Hepatocyte (in vitro differentiated cells): ENCODE measurements at regions not wholly inside any gene's neighbourhood (a gene's known extent, or its start where the extent isn't known, plus 50 kb on each side); places are given as distances from the start of the nearest gene placed in this dataset.

ENCODE experiments used
- DNase-seq: peaks from one replicate; pipeline ENCODE4 v3.0.0-alpha.2; 2016; ENCODE audit warnings: low spot score
- H2AFZ ChIP-seq: fragments of 200-600 bp; sonication (generic); 2 replicates; pipeline ENCODE4 v1.6.0; 2016; ENCODE audit warnings: antibody characterized with exemption, mild to moderate bottlenecking
- H3K27ac ChIP-seq: fragments of 200-600 bp; sonication (generic); 2 replicates; pipeline ENCODE4 v1.5.1; 2016; ENCODE audit warnings: mild to moderate bottlenecking
- H3K27me3 ChIP-seq: fragments of 200-600 bp; sonication (generic); 2 replicates; pipeline ENCODE4 v1.6.1; 2016
- H3K36me3 ChIP-seq: fragments of 200-600 bp; sonication (generic); replicated peaks from 2 replicates; pipeline ENCODE4 v1.5.1; 2016; ENCODE audit warnings: low read depth; ENCODE audit not compliant: insufficient read depth
- H3K4me1 ChIP-seq: fragments of 200-600 bp; sonication (generic); 2 replicates; pipeline ENCODE4 v1.5.1; 2016; ENCODE audit warnings: mild to moderate bottlenecking, moderate library complexity; ENCODE audit not compliant: insufficient read depth
- H3K4me2 ChIP-seq: fragments of 200-600 bp; sonication (generic); 2 replicates; pipeline ENCODE4 v1.6.0; 2016
- H3K4me3 ChIP-seq: fragments of 200-600 bp; sonication (generic); 2 replicates; pipeline ENCODE4 v1.5.1; 2016; ENCODE audit warnings: mild to moderate bottlenecking
- H3K79me2 ChIP-seq: fragments of 200-600 bp; sonication (generic); 2 replicates; pipeline ENCODE4 v1.6.0; 2017; ENCODE audit warnings: mild to moderate bottlenecking
- H3K9me2 ChIP-seq: fragments of 200-600 bp; sonication (generic); replicated peaks from 2 replicates; pipeline ENCODE4 v1.6.0; 2017; ENCODE audit warnings: mild to moderate bottlenecking; ENCODE audit not compliant: insufficient read depth
- H3K9me3 ChIP-seq: fragments of 200-600 bp; sonication (generic); 2 replicates; pipeline ENCODE4 v1.5.1; 2016; ENCODE audit warnings: low read depth, mild to moderate bottlenecking
- H4K20me1 ChIP-seq: fragments of 200-600 bp; sonication (generic); 2 replicates; pipeline ENCODE4 v1.6.0; 2016; ENCODE audit warnings: mild to moderate bottlenecking; ENCODE audit not compliant: insufficient read depth, poor library complexity, severe bottlenecking
- EZH2 ChIP-seq: fragments of 200-600 bp; sonication (generic); IDR thresholded peaks from 2 replicates; pipeline ENCODE4 v1.6.1; 2016; ENCODE audit warnings: antibody characterized with exemption, mild to moderate bottlenecking, borderline replicate concordance
- EZH2phosphoT487 ChIP-seq: fragments of 200-600 bp; sonication (generic); IDR thresholded peaks from one replicate; pipeline ENCODE4 v1.6.1; 2018; ENCODE audit warnings: antibody characterized with exemption, mild to moderate bottlenecking, low read depth, moderate library complexity; ENCODE audit not compliant: unreplicated experiment, severe bottlenecking
- WGBS: methylation state at CpG from one replicate; pipeline ENCODE4 v1.1.6; 2016; ENCODE audit warnings: low lambda C conversion rate; ENCODE audit errors: missing lambda C conversion rate; 5-methylcytosine and 5-hydroxymethylcytosine counted together
- TF ChIP-seq, protein P1 (sequence below): fragments of 200-600 bp; sonication (generic); IDR thresholded peaks from 2 replicates; pipeline ENCODE4 v1.5.1; 2016; ENCODE audit warnings: antibody characterized with exemption, mild to moderate bottlenecking; ENCODE audit not compliant: poor library complexity

DNA sequence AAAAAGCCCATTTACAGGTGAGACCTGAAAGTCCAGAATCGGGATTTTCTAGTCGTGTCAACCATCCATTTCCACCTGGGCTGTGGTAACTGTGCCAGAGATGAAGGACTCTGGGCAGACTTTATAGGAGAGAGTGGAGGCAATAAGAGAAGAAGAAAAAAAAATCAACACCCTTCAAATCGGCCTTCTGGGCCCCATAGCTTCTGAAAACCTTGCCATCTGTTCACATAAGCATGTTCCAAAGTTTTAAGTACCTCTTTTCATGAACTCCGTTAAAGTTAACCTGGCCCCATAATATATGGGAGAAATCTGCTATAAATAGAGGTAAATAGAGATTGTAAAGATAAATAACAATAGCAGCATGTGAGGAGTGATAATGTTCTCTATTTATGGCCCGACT, 470.5 kb downstream of the MIAT start:
- H4K20me1 ChIP-seq, result no peaks in the 10 kb centered on the region
- no peaks in the 10 kb centered on the region for H3K79me2 ChIP-seq
- H3K27me3 ChIP-seq, result no peaks in the 10 kb centered on the region
- H3K4me2 ChIP-seq, result no peak overlapping the region
- H2AFZ ChIP-seq, result no peak overlapping the region
- no peaks in the 10 kb centered on the region for H3K36me3 ChIP-seq
- 70% methylated on average over 5 of the region's 5 CpGs for WGBS
- no peaks in the 10 kb centered on the region for H3K9me2 ChIP-seq
- no peak for TF ChIP-seq EZH2
- TF ChIP-seq, protein P1, sequence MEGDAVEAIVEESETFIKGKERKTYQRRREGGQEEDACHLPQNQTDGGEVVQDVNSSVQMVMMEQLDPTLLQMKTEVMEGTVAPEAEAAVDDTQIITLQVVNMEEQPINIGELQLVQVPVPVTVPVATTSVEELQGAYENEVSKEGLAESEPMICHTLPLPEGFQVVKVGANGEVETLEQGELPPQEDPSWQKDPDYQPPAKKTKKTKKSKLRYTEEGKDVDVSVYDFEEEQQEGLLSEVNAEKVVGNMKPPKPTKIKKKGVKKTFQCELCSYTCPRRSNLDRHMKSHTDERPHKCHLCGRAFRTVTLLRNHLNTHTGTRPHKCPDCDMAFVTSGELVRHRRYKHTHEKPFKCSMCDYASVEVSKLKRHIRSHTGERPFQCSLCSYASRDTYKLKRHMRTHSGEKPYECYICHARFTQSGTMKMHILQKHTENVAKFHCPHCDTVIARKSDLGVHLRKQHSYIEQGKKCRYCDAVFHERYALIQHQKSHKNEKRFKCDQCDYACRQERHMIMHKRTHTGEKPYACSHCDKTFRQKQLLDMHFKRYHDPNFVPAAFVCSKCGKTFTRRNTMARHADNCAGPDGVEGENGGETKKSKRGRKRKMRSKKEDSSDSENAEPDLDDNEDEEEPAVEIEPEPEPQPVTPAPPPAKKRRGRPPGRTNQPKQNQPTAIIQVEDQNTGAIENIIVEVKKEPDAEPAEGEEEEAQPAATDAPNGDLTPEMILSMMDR, result no peak
- TF ChIP-seq EZH2phosphoT487, result no peak
- no peak overlapping the region for H3K4me3 ChIP-seq
- no peak for DNase-seq
- peaks cover 6% of the 10 kb centered on the region for H3K4me1 ChIP-seq
- no peaks in the 10 kb centered on the region for H3K9me3 ChIP-seq
- H3K27ac ChIP-seq, result no peak overlapping the region

GRCh38 chr22:27128461-27129085, 471.2 kb downstream of the MIAT start:
- H3K27me3 ChIP-seq, result no peaks in the 10 kb centered on the region
- TF ChIP-seq, protein P1, result no peak
- H4K20me1 ChIP-seq, result no peaks in the 10 kb centered on the region
- no peak overlapping the region for H3K4me3 ChIP-seq
- DNase-seq, result no peak
- no peak overlapping the region for H3K4me2 ChIP-seq
- H3K9me2 ChIP-seq, result no peaks in the 10 kb centered on the region
- H3K9me3 ChIP-seq, result no peaks in the 10 kb centered on the region
- H3K79me2 ChIP-seq, result no peaks in the 10 kb centered on the region
- 72% methylated on average over 9 of the region's 9 CpGs for WGBS
- no peak overlapping the region for H3K27ac ChIP-seq
- H2AFZ ChIP-seq, result no peak overlapping the region
- H3K36me3 ChIP-seq, result no peaks in the 10 kb centered on the region
- H3K4me1 ChIP-seq, result peaks cover 10% of the 10 kb centered on the region

DNA sequence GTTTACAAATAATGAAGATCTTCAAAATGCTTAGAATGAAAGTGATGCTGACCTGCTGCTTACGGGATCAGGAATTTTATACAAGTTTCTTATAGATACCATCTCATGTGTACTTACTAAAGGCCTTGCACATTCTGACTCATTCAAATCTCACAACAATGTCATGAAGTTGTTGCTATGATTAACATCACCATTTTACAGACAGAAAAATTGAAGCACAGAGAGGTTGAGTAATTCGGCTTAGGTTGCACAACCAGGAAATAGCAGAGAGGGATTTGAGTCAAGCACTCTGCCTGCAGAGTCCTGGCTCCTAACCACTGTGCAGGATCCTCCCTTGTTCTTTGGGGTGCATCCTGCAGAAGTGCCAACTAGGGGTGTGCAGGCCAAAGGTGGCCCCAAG, 471.9 kb downstream of the MIAT start:
- Histone ChIP-seq H3K79me2 (no peaks in the 10 kb centered on the region), H3K9me3 (no peaks in the 10 kb centered on the region), H2AFZ (no peak overlapping the region), H3K4me1 (peaks cover 12% of the 10 kb centered on the region), H3K36me3 (no peaks in the 10 kb centered on the region), H3K9me2 (no peaks in the 10 kb centered on the region), H3K4me3 (no peak overlapping the region), H3K27me3 (no peaks in the 10 kb centered on the region), H3K4me2 (no peak overlapping the region), H4K20me1 (no peaks in the 10 kb centered on the region), H3K27ac (no peak overlapping the region)
- 86% methylated on average over 2 of the region's 2 CpGs for WGBS
- no peak for DNase-seq
- TF ChIP-seq EZH2 (no peak), EZH2phosphoT487 (no peak)
- TF ChIP-seq, protein P1, result no peak

GRCh38 chr22:27130906-27131305, 473.5 kb downstream of the MIAT start:
- WGBS, result 66% methylated on average over 4 of the region's 4 CpGs
- Histone ChIP-seq H3K79me2 (no peaks in the 10 kb centered on the region), H3K36me3 (no peaks in the 10 kb centered on the region), H3K27ac (no peak overlapping the region), H3K4me3 (no peak overlapping the region), H3K27me3 (no peaks in the 10 kb centered on the region), H2AFZ (no peak overlapping the region), H3K9me2 (no peaks in the 10 kb centered on the region), H3K9me3 (no peaks in the 10 kb centered on the region), H3K4me2 (no peak overlapping the region), H3K4me1 (peaks cover 24% of the 10 kb centered on the region), H4K20me1 (no peaks in the 10 kb centered on the region)
- DNase-seq, result no peak
- TF ChIP-seq, protein P1, result no peak
- TF ChIP-seq EZH2phosphoT487, result no peak
- TF ChIP-seq EZH2, result no peak
